HG03575 (cell line): ENCODE measurements at regions not wholly inside any gene's neighbourhood (a gene's known extent, or its start where the extent isn't known, plus 50 kb on each side); places are given as distances from the start of the nearest gene placed in this dataset.
"Not testable (repeated sequence)": the region's sequence is repeated elsewhere in the genome, so short reads cannot be mapped to it uniquely, and the experiment has no call there.

Experiments
- ATAC-seq: cut with Tn5 transposase; IDR thresholded peaks from one replicate; pipeline ENCODE4 v1.9.1; 2021; ENCODE audit not compliant: unreplicated experiment, insufficient number of reproducible peaks, low FRiP score; ENCODE audit errors: extremely low read depth

DNA sequence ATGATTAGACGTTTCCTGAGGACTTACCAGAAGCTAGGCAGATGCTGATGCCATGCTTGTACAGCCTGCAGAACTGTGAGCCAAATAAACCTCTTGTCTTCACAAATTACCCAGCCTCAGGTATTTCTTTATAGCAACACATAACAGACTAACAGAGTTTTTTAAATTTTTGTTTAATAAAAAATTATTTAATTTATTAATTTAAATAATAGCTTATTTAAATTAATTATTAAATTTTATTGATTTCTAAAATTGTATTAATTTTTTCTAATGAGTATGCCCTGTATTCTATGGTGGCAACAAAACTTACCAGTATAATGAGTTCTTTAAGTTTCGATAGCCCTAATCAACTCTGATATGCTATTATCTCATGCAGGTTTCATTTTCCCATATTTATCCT lies 259.8 kb downstream of the IKZF2 start:
- no peak for ATAC-seq

DNA sequence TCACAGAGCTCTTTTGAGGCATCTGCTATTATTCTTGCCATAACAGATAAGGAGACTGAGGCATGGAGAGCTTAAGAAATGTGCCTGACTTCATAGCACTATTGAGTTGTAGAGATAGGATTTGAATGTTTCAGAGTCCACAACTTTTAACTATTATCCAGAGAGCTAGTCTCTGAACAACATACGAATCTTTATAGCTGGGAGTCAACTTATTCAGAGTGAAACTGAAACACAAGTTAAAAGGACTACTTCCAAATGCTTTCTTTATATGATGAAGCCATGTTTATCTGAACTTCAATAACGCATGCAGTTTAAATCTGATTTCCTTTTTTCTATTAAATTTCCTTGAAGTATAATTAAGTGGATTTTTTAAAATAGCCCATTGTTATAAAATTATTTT lies 268.8 kb downstream of the IKZF2 start:
- no peak for ATAC-seq

DNA sequence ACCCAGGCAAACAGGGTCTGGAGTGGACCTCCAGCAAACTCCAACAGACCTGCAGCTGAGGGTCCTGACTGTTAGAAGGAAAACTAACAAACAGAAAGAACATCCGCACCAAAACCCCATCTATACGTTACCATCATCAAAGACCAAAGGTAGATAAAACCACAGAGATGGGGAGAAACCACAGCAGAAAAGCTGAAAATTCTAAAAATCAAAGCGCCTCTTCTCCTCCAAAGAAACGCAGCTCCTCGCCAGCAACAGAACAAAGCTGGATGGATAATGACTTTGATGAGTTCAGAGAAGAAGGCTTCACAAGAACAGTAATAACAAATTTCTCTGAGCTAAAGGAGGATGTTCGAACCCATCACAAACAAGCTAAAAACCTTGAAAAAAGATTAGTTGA lies 274.9 kb downstream of the IKZF2 start:
- ATAC-seq = not testable (repeated sequence)

DNA sequence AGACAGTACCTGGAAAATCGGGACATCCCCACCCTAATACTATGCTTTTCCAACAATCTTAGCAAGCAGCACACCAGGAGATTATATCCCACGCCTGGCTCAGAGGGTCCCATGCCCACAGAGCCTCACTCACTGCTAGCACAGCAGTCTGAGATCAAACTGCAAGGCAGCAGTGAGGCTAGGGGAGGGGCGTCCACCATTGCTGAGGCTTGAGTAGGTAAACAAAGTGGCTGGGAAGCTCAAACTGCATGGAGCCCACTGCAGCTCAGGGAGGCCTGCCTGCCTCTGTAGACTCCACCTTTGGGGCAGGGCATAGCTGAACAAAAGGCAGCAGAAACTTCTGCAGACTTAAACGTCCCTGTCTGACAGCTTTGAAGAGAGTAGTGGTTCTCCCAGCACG lies 275.5 kb downstream of the IKZF2 start:
- not testable (repeated sequence) for ATAC-seq

DNA sequence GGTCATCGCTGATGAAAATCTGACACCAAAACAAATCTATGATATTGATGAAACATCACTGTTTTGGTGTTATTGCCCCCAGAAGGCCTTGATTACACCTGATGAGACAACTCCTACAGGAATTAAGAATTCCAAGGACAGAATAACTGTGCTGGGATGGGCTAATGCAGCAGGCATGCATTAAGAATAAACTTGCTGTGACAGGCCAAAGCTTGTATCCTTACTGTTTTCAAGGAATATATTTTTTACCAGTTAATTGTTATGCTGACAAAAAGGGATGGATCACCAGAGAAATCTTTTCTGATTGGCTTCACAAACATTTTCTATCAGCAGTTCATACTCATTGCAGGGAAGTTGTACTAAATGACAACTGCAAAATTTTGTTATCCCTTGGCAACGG lies 278.2 kb downstream of the IKZF2 start:
- ATAC-seq = no peak

DNA sequence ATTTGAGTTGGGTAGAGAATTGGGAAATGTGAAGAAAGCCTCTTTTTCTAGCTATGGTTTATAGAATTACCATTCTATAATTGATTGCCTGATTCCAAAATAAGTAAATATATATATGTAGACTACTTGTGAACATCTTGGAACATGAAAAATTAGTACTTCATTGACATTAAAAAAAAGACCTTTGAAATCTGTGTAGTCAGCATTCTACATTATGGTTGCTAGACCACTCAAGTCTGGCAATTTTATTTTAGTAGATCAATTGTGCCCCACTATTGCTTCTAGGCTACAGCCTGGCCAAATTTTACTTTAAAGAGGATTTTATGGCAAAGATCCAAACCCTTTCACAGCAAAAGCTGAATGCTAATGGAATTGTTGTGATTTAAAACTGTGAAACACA lies 279.8 kb downstream of the IKZF2 start:
- no peak for ATAC-seq

DNA sequence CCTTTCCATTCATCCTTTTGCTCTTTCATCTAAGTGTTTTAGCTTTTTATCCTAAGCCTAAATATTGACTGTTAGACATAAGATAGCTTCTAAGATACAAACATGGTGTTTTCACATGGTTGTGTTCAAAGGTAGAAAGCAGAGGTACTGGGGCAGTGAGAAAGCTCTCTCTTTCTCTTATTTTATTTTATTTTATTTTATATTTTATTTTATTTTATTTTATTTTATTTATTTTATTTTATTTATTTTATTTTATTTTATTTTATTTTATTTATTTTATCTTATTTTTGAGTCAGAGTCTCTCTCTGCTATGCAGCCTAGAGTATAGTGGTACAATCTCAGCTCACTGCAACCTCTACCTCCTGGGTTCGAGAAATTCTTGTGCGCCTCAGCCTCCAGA lies 287.2 kb downstream of the IKZF2 start:
- ATAC-seq = no peak

DNA sequence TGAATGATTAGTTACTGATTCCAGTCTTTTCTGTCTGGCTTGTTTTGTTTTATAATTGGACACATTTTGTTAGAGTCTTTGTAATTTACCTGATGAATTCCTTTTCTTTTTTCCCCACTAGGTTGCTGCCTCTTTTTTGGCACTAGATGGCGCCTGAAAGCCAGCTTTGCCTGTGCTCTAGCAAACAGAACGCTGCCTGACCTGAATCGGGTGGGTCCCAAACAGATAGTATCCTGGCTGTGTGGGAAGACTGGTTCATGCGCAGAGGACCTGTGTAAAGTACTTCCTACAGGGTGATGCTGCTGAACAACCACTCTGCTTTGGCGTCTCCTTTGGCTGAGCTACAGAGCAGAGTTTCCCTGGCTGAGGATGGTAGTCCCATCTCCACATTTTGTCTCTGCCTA lies 288.2 kb downstream of the IKZF2 start:
- no peak for ATAC-seq

DNA sequence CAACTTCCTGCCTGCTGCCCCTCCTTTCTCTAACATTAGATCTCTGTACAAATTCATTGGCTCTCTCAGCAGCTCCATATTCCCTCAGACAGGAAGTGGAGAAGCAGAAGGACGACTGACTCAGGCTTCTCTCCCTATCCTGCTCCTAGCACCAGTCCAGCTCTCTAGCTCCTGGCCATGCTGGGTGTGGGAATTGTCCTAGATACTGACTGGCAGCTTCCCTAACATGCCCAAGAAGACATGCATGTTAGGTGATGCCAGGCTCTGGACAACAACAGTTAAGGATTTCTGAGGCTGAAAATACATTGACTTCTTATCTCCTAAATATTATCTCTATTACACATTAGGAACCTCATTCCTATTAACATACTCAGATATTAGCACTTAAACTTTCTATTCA lies 292.9 kb downstream of the IKZF2 start:
- no peak for ATAC-seq

DNA sequence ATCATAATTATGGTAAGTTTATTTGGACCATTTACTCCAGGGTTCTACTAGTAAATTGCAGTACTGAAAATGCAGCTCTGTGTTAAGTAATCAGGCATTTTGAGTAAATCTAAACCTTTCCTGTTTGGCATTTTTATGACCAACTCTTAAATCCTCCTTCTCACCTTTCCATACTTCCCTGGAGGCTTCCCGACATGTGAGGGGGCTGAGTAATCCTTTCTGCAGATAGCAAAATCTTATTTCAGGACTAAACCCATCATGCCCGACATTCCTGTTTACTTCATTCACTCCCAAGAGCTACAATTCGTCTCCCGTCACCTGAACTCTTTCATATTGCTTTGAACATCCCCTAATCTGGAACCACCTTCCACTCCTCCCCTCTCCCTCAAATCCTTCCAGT lies 296.6 kb downstream of the IKZF2 start:
- ATAC-seq = no peak

DNA sequence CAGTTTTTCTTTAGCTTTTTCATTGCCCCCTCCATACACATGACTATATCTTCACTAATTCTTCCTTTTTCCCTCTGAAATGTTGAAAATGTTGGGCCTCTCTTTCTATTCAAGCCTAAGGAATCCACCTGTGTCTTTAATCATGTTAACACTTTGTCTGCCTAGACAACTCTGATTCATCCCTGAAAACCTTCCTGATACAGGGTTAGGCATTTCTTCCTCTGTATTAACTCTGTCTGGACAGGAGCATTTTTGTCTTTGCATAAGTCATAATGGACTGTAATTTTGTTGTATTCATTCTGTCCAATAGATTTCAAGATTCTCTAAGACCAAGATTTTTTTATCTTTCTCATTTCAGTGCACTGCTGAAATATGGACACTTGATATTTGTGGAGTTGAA lies 297.3 kb downstream of the IKZF2 start:
- ATAC-seq = no peak

DNA sequence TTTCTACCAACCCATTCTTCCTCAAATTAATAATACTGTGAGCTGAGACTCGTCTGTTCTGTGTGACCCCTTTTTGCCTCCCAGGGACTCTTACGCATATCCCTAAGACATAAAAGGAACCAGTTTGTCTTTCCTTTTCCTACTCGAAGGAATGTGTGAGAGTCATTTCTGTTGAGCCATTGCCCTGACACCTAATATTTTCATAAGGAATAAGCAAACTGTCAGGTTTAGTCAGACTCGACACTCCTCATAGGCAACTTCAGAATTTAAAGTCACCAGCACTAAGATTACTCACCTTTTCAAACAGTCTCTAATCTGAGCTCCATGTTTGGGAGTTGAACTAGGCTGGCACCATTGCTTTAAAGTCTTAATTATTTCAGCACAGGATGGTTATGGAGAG lies 305.5 kb downstream of the IKZF2 start:
- ATAC-seq = no peak

DNA sequence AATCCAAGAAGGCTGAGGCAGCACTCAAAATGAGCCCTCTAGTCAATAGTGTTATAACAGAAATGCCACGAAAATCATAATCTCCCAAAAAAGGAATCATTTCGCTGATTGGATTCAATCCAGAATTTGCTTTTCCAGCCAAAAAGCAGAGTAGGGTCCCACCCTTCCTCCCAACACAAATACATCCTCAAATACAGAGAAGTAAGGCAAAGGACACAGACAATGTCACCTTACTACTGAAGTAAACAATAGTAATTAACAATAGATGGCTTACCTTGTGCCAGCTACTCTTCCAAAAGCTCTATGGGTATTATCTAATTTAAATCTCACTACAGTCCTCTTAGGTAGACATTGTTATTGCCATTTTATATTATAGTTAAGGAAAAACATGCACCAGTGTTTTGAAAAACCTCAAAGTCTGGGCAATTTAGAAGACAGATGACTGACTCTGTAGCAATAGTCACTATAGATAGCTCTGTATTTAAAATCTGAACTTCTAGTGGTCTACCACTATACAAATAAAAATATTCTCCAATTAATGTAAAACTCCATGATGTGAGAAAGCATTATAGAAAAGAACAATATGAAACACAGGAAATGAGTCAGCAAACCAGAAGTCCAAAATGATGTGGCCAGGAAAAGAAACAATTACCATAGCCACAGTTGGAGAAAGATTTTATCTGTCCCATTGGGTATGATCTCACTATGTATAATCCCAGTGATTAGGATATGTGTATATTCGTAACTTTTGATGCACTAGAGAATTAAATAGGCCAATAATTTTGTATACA lies 305.0 kb upstream of the ERBB4 start:
- no peak for ATAC-seq

DNA sequence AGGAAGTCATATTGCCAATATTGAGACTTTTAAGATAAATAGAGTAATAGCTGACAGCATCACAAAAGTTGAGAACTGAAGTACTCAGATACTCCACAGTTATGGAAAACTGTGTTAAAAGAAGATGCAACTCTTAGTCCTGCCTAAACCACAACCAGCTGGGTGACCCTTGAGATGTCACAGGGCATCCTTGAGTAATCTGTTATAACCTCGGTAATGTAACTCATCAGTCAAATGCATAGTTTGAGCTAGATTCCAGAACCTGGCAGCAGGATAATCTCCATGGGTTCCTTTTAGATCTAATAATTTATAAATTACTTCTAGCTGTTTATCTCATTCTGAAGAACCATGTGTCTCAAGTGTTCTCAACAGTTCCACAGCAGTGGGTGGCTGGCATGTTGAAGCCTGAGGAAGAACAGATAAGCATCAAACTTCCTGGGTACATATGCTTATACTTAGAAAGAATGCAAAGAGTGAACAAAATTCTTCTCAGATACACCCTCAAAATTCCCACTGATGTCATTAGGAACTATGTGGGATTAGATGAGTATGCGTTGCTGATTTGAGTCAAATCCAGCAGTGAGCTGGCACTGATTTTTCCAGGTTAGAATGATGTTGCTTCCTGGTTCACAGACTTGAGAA lies 304.1 kb upstream of the ERBB4 start:
- ATAC-seq = no peak

DNA sequence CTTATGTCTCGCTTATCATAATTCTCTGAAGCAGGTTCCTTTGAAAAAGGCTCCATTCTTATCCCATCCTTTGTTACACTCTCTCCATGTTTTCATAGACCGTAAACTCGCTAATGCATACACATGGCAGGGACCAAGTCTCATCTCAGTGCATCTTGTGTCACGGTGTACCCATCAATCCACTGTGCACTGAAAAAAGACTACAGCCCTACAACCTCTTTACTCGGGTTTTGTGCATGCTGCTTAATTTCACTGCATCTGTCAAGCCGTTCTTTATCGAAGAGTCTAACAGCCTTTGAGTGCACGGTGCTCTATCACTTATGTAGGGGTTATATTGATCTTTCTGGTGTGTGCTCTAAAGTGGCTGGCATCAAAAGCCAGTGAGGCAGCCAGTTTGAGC lies 302.9 kb upstream of the ERBB4 start:
- no peak for ATAC-seq

DNA sequence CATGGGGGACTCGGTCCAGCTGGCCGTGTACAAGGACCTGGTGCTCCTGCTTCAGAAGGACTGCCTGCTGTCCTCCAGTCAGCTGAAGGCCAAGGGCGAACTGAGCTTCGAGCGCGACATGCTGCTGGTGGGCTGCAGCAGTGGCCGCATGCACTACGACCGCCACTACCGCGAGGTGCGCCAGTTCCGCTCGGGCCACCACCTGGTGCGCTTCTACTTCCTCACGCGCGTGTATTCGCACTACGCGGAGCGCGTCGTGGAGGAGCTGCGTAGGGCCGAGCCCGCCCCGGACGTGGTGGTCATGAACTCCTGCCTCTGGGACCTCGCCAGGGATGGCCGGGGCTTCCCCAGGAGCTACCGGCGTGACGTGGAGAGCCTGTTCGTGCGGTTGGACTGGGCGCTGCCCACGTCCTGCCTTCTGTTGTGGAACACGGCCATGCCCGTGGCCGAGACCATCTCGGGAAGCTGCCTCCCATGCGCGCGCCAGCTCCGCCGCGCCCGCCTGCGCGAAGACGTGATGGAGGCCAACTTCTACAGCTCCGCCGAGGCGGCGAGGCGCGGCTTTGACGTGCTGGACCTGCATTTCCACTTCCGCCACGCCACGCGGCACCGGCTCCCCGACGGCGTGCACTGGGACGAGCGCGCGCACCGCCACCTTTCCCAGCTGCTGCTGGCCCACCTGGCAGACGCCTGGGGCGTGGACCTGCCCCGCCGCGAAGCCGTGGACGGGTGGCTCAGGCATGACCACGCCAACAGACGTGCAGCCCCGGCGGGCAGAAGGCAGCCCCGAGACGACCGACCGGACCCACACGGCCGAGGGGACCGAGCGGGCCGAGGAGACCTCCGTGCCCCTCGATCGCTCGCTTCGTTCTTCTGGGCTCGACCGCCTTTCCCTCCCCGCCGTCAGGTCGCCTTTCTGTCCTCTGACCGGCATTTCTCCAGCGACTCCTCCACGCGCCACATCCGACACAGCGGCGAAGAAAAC lies 293.9 kb upstream of the ERBB4 start:
- ATAC-seq = no peak

DNA sequence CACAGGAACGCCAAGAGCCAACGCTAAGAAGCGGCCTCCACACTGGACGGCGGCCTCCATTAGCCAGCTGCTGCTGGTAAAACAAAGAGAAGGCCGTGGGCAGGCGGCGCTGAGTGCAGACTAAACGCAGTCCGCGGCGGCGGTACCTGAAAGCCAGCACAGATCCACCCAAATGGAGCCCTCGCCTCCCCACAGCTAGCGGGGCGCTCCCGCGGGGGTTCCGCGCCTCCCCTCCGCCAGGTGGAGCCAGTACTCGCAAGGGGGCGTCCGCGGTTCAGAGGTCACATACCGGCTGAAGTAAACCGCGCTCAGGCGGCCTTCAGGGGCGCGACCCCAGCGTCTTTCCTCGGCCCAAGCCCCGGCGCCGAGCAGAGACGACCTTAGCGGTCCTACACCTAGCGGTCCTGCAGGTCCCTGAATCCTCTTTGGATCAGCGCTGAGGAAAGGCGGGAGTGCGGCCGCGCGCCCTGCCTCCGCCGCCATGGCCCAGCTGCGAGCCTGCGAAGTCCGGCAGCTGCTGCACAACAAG lies 293.1 kb upstream of the ERBB4 start:
- no peak for ATAC-seq

DNA sequence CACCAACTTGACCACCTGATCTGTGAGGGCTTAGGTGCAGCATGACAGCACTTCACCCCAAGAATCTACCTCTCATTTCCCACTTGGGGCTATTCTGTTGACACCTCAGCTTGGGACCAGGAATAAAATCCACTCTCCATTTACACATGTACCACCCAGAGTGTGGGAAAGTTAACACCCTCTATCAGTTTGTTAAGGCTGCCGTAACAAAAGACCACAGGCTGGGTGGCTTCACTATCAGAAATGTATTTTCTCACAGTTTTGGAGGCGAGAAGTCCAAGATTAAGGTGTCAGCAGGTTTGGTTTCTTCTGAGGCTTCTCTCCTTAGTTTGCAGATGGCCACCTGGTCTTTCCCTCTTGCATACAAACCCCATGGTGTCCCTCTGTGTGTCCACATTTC lies 277.7 kb upstream of the ERBB4 start:
- ATAC-seq = no peak

DNA sequence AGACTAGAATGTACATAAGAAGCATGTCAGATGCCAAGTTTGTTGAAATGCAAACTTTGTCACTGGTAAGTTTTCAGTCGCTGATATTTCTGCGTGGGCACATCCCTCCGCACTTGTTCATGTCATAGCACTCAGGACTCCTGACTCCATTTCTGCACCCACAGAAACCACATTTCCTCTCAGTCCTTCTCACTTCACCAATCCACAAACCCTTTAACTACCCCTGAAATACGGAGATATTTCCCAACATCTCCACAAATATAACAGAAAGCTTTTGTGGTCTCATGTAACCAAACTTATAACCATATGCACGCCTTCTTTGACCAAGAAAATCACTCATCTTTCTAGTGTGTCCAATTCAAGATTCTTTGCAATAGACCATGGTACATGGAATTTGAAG lies 276.9 kb upstream of the ERBB4 start:
- no peak for ATAC-seq
